ENCODE measurements at regions not wholly inside any gene's neighbourhood (a gene's known extent, or its start where the extent isn't known, plus 50 kb on each side); places are given as distances from the start of the nearest gene placed in this dataset.

- TF ChIP-seq CTCF (IDR thresholded peaks at IDR 0.05), result no peak
- no peak for TF ChIP-seq EZH2 (IDR thresholded peaks at IDR 0.05; ENCODE audit: borderline replicate concordance, insufficient read depth, low read depth, low read length, poor library complexity, severe bottlenecking)
Measured at GRCh38 chr4:111113591-111113990, 490.7 kb upstream of the PITX2 start.

Data from B cell (primary cell).